GM19452 (cell line): ENCODE measurements at regions not wholly inside any gene's neighbourhood (a gene's known extent, or its start where the extent isn't known, plus 50 kb on each side); places are given as distances from the start of the nearest gene placed in this dataset.

Source experiments
- ATAC-seq: cut with Tn5 transposase; IDR thresholded peaks from one replicate; pipeline ENCODE4 v1.9.1; 2021; ENCODE audit not compliant: unreplicated experiment

- no peak for ATAC-seq
Observed at GRCh38 chr3:30113906-30114305, 492.5 kb upstream of the TGFBR2 start.

GRCh38 chr3:30114918-30115317 is 491.5 kb upstream of the TGFBR2 start:
- no peak for ATAC-seq

GRCh38 chr3:30122359-30122758 is 484.0 kb upstream of the TGFBR2 start:
- ATAC-seq, result no peak

- ATAC-seq, result no peak
Observed at GRCh38 chr3:30123224-30123623, 483.2 kb upstream of the TGFBR2 start.

DNA sequence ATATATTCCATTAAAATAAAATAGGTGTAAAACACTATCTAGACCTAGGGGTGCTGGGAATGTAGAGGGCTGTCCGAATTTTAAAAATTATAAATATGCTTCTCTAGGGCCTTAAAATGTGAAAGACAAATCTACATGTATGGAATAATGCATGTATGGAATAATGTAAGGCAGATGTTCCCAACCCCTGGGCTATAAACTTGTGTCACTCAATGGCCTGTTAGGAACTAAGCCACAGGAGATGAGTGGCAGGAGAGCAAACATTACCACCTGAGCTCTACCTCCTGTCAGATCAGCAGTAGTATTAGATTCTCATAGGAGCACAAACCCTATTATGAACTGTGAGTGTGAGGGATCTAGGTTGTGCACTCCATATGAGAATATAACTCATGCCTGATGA is 482.6 kb upstream of the TGFBR2 start:
- no peak for ATAC-seq

DNA sequence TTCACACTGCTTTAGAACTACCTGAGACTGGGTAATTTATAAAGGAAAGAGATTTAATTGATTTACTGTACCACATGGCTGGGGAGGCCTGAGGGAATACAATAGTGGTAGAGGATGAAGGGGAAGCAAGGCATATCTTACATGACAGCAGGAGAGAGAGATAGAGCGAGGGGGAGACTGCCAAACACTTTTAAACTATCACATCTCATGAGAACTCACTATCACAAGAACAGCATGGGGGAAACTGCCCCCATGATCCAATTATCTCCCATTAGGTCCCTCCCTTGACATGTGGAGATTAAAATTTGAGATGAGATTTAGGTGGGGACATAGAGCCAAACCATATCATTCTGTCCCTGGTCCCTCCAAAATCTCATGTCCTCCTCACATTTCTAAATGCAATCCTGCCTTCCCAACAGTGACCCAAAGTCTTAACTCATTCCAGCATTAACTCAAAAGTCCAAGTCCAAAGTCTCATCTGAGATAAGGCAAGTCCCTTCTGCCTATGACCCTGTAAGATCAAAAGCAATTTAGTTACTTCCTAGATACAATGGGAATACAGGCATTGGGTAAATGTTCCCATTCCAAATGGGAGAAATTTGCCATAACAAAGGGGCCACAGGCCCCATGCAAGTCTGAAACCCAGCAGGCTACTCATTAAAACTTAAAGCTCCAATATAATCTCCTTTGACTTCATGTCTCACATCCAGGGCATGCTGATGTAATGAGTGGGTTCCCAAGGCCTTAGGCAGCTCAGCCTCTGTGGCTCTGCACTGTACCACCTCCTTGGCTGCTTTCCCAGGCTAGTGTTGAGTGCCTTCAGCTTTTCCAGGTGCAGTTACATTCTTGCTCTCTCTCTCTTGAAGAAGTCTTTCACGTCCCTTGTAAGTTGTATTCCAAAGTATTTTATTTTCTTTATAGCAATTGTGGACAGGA is 481.7 kb upstream of the TGFBR2 start:
- no peak for ATAC-seq

GRCh38 chr3:30129765-30130164 is 476.6 kb upstream of the TGFBR2 start:
- no peak for ATAC-seq

GRCh38 chr3:30130391-30130790 is 476.0 kb upstream of the TGFBR2 start:
- no peak for ATAC-seq

- ATAC-seq, result no peak
Observed at GRCh38 chr3:30131191-30131590, 475.2 kb upstream of the TGFBR2 start.

GRCh38 chr3:30135190-30135589 is 471.2 kb upstream of the TGFBR2 start:
- ATAC-seq, result no peak

DNA sequence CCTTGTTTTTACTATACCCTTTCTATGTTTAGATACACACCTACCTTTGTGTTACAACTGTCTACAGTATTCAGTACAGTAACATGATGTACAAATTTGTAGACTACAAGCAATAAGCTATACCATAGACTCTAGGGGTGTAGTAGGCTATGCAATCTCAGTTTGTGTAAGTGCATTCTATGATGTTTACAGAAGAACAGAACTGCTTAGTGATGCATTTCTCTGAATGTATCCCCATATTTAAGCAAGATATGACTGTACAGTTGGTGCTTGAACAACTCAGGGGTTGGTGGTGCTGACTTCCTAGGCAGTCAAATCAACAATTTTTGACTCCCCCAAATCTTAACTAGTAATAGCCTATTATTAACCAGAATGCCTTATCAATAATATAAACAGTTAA is 467.1 kb upstream of the TGFBR2 start:
- ATAC-seq, result no peak

DNA sequence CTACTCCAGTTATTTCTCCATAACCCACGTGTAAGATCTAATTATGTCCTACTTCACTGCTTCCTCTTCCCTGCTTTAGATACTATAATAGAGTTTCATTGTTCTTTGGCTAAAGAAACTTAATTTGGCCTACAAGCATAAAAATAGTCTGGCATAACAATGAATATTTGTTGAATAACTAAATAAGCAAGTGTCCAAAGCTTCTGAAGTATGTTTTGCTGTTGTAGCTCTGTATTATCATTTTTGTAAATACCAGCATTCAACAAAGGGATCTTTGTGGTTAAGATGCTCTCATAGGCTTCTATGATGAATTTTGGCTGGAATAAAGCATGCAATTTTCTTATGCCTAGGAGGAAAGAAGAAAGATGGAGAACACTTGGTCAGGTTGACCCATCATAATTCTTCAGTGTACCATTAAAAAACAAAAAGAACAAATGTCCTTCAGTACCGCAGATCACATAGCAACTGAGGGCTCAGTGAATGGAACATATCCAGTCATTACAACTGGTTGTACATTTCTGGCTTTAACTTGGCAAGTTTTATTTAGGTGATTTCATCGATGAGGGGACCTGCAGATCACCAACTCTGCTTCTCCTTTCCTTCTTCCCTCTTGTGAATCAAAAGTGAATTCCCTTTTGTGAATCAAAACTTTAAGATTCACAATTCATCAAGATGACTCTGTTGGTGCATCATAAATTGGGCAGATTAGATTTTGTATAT is 465.9 kb upstream of the TGFBR2 start:
- ATAC-seq, result no peak

DNA sequence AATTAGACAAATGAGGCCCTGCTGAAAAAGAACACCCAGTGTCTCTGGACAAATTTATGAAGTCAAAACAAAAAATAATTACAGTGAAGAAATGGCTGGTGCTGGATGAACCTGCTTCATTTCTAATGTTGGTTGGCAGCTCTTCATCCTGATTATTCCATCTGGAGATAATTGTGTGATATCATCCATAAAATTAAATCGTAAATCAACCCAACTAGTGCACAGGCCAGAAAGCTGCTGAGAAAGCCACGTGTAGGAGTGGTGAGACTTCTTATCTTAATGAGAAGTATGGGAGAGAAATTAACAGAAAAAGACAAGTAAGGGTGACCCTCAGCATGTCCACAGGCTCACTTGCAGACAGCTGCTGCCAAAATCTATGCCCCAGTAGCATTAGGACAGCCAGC is 465.2 kb upstream of the TGFBR2 start:
- no peak for ATAC-seq

- ATAC-seq, result no peak
Observed at GRCh38 chr3:30141927-30142326, 464.5 kb upstream of the TGFBR2 start.

- no peak for ATAC-seq
Observed at GRCh38 chr3:30142946-30143345, 463.5 kb upstream of the TGFBR2 start.

DNA sequence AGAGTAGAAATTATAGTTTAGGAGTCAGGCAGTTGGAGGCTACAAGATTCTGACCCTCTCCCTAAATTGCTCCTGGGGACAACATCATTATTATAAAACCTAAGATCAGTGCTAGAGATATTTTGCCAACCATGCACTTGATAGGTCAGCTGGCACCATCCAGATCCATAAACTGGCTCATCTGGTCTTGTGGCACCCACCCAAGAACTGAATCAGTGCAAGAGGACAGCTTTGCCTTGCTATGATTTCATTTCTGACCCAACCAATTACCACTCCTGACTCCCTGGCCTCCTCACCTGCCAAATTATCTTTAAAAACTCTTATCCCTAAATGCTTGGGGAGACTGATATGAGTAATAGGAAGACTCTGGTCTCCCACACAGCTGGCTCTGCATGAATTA is 461.1 kb upstream of the TGFBR2 start:
- no peak for ATAC-seq

GRCh38 chr3:30146978-30147377 is 459.4 kb upstream of the TGFBR2 start:
- ATAC-seq, result no peak

GRCh38 chr3:30154853-30155252 is 451.5 kb upstream of the TGFBR2 start:
- no peak for ATAC-seq

GRCh38 chr3:30155755-30156154 is 450.6 kb upstream of the TGFBR2 start:
- ATAC-seq, result no peak

GRCh38 chr3:30156586-30157498 is 449.6 kb upstream of the TGFBR2 start:
- ATAC-seq, result no peak

DNA sequence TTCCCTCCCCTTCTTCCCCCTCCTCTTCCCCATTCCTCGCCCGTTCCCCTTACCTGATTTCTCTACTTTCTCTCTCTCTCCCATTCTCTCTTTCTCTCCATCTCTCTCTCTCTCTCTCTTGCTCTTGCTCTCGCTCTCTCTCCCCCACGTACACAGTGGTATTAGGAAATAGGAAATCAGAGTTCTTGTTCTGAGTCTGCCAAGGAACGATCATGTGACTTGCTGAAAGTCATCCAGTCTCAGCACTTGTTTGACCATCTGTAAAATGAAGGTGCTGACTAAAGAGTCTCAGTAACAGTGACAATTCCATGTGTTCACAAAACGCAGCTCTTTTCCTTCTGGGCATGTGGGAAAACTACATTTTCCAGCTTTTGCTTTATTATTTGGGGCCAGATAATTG is 445.0 kb upstream of the TGFBR2 start:
- no peak for ATAC-seq
